ENCODE measurements at regions not wholly inside any gene's neighbourhood (a gene's known extent, or its start where the extent isn't known, plus 50 kb on each side); places are given as distances from the start of the nearest gene placed in this dataset.

- no peak overlapping the region for H3K4me3 ChIP-seq (ENCODE audit: low read length)
- TF ChIP-seq, protein P1, sequence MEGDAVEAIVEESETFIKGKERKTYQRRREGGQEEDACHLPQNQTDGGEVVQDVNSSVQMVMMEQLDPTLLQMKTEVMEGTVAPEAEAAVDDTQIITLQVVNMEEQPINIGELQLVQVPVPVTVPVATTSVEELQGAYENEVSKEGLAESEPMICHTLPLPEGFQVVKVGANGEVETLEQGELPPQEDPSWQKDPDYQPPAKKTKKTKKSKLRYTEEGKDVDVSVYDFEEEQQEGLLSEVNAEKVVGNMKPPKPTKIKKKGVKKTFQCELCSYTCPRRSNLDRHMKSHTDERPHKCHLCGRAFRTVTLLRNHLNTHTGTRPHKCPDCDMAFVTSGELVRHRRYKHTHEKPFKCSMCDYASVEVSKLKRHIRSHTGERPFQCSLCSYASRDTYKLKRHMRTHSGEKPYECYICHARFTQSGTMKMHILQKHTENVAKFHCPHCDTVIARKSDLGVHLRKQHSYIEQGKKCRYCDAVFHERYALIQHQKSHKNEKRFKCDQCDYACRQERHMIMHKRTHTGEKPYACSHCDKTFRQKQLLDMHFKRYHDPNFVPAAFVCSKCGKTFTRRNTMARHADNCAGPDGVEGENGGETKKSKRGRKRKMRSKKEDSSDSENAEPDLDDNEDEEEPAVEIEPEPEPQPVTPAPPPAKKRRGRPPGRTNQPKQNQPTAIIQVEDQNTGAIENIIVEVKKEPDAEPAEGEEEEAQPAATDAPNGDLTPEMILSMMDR (conservative IDR thresholded peaks at IDR 0.05; ENCODE audit: low read depth, low read length), result no peak
- DNase-seq (ENCODE audit: low read depth), result no peak
Observed at GRCh38 chr18:22303927-22304326, 113.8 kb downstream of the CTAGE1 start.

DNA sequence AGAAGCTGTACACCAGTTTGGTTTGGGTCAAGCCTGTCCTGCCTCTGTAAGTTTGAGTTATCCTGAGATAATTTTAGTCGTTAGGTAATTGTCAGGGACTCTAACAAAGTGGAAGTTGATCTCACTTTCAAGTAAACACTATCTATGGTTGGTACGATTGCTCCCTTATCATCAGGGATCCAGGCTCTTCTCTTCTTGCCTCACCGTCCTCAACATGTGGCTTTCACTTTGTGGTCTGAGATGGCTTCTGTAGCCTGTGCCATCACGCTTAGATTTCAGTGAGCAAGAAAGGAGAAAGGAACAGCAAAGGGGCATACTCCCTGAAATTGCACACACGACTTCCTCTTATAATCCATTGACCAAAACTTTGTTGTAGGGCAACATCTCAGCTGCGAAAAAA is 115.6 kb downstream of the CTAGE1 start:
- DNase-seq (ENCODE audit: low read depth), result no peak
- TF ChIP-seq, protein P1 (conservative IDR thresholded peaks at IDR 0.05; ENCODE audit: low read depth, low read length), result no peak
- H3K4me3 ChIP-seq (ENCODE audit: low read length), result no peak overlapping the region

DNA sequence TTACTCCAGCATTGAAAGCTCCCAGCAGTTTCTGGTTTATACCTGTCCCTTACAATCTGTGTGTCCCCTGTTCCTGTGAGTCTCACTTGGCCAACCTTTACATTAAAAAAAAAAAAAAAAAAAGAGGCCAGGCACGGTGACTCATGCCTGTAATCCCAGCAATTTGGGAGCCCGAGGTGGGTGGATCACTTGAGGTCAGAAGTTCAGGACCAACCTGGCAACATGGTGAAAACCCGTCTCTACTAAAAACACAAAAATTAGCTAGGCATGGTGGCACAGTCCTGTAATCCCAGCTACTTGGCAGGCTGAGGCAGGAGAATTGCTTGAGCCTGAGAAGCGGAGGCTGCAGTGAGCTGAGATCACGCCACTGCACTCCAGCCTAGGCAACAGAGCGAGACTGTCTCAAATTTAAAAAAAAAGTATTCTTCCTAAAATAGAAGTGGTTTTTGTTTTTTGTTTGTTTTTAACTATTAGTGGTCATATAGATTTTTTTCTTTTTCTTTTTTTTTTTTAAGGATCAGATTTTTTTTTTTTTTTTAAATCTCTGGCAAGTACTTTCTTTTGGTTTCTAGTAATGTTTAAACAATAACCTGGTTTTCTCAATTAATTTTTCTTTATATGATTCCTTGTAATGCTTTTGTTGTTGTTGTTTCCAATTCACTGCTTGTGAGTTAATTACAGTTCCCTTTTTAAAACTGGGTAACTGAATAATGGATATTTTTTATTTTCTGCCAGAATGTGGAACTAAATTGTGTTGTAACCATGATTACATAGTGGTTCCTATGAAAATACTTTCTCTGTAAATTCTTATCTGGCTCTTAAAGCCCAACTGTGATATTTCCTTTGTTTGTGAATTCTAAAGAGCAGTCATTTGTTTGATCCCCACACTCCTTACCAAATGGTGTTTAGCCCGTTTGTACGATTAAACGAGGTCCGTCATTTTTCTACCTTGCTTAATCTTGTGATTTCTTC is 116.8 kb downstream of the CTAGE1 start:
- TF ChIP-seq, protein P1 (conservative IDR thresholded peaks at IDR 0.05; ENCODE audit: low read depth, low read length), result no peak
- DNase-seq (ENCODE audit: low read depth), result peak; percentile 67
- no peak overlapping the region for H3K4me3 ChIP-seq (ENCODE audit: low read length)

DNA sequence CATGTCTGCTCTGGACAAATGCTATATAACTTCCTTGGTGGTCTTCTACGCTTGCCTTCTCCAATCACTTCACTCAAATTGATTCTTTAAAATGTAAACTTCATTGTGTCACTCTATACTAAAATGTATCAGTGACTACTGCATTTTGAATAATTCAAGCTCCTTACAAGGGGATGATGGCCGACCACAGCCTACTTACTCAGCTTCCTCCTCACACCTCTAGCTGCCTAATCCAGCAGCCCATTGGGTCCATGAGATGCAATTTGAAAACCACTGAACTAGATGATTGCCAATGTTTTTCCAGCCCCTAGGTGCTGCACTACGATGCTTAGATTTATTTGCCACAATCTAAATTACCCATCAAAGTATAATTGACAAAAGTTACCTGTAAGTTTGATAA is 120.7 kb downstream of the CTAGE1 start:
- TF ChIP-seq, protein P1 (conservative IDR thresholded peaks at IDR 0.05; ENCODE audit: low read depth, low read length), result no peak
- no peak overlapping the region for H3K4me3 ChIP-seq (ENCODE audit: low read length)
- DNase-seq (ENCODE audit: low read depth), result no peak

GRCh38 chr18:22296304-22296703 is 121.4 kb downstream of the CTAGE1 start:
- no peak overlapping the region for H3K4me3 ChIP-seq (ENCODE audit: low read length)
- DNase-seq (ENCODE audit: low read depth), result no peak
- TF ChIP-seq, protein P1 (conservative IDR thresholded peaks at IDR 0.05; ENCODE audit: low read depth, low read length), result no peak

- TF ChIP-seq, protein P1 (conservative IDR thresholded peaks at IDR 0.05; ENCODE audit: low read depth, low read length), result no peak
- no peak overlapping the region for H3K4me3 ChIP-seq (ENCODE audit: low read length)
- DNase-seq (ENCODE audit: low read depth), result peak; percentile 51
Observed at GRCh38 chr18:22293417-22293816, 124.0 kb downstream of the GATA6 start.

- no peak overlapping the region for H3K4me3 ChIP-seq (ENCODE audit: low read length)
- TF ChIP-seq, protein P1 (conservative IDR thresholded peaks at IDR 0.05; ENCODE audit: low read depth, low read length), result no peak
- DNase-seq (ENCODE audit: low read depth), result no peak
Observed at GRCh38 chr18:22290004-22290403, 120.6 kb downstream of the GATA6 start.

Measured in retinal pigment epithelial cell (primary cell).